HL-60 (cell line): ENCODE measurements at regions not wholly inside any gene's neighbourhood (a gene's known extent, or its start where the extent isn't known, plus 50 kb on each side); places are given as distances from the start of the nearest gene placed in this dataset.

Experiments used
- CTCF ChIP-seq: IDR thresholded peaks from one replicate; pipeline ENCODE4 v1.5.1; 2011; ENCODE audit warnings: low read length, control low read depth, inconsistent platforms; ENCODE audit not compliant: insufficient read depth
- GABPA ChIP-seq: IDR thresholded peaks from 2 replicates; pipeline ENCODE4 v1.6.1; 2012; ENCODE audit warnings: low read depth
- POLR2AphosphoS5 ChIP-seq: IDR thresholded peaks from 2 replicates; pipeline ENCODE4 v1.6.1; 2012; ENCODE audit warnings: low read depth
- SPI1 ChIP-seq: IDR thresholded peaks from 2 replicates; pipeline ENCODE4 v1.6.1; 2012; ENCODE audit warnings: low read depth, mild to moderate bottlenecking, borderline replicate concordance
- TF ChIP-seq, protein P1 (sequence below): IDR thresholded peaks from 2 replicates; pipeline ENCODE4 v1.6.1; 2012; ENCODE audit warnings: low read depth; ENCODE audit not compliant: insufficient replicate concordance

GRCh38 chr11:33574331-33574730 is 126.3 kb downstream of the C11orf91 start:
- TF ChIP-seq CTCF (no peak), POLR2AphosphoS5 (no peak), GABPA (no peak), SPI1 (no peak)
- TF ChIP-seq, protein P1, sequence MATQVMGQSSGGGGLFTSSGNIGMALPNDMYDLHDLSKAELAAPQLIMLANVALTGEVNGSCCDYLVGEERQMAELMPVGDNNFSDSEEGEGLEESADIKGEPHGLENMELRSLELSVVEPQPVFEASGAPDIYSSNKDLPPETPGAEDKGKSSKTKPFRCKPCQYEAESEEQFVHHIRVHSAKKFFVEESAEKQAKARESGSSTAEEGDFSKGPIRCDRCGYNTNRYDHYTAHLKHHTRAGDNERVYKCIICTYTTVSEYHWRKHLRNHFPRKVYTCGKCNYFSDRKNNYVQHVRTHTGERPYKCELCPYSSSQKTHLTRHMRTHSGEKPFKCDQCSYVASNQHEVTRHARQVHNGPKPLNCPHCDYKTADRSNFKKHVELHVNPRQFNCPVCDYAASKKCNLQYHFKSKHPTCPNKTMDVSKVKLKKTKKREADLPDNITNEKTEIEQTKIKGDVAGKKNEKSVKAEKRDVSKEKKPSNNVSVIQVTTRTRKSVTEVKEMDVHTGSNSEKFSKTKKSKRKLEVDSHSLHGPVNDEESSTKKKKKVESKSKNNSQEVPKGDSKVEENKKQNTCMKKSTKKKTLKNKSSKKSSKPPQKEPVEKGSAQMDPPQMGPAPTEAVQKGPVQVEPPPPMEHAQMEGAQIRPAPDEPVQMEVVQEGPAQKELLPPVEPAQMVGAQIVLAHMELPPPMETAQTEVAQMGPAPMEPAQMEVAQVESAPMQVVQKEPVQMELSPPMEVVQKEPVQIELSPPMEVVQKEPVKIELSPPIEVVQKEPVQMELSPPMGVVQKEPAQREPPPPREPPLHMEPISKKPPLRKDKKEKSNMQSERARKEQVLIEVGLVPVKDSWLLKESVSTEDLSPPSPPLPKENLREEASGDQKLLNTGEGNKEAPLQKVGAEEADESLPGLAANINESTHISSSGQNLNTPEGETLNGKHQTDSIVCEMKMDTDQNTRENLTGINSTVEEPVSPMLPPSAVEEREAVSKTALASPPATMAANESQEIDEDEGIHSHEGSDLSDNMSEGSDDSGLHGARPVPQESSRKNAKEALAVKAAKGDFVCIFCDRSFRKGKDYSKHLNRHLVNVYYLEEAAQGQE: no peak
